Kidney epithelial cell (primary cell): ENCODE measurements at regions not wholly inside any gene's neighbourhood (a gene's known extent, or its start where the extent isn't known, plus 50 kb on each side); places are given as distances from the start of the nearest gene placed in this dataset.

ENCODE experiments used
- DNase-seq: peaks from one replicate; pipeline ENCODE4 v3.0.0-alpha.2; 2010; ENCODE audit warnings: low read depth
- H3K27me3 ChIP-seq: 2 replicates; pipeline ENCODE4 v1.6.0; 2011; ENCODE audit warnings: low read length; ENCODE audit not compliant: control insufficient read depth, insufficient read depth
- H3K36me3 ChIP-seq: 2 replicates; pipeline ENCODE4 v1.5.1; 2011; ENCODE audit warnings: low read length; ENCODE audit not compliant: control insufficient read depth, insufficient read depth
- H3K4me3 ChIP-seq: 2 replicates; pipeline ENCODE4 v1.5.1; 2011; ENCODE audit warnings: low read depth, mild to moderate bottlenecking, control low read depth, low read length
- TF ChIP-seq, protein P1 (sequence below): IDR thresholded peaks from 2 replicates; pipeline ENCODE4 v1.5.1; 2011; ENCODE audit warnings: mild to moderate bottlenecking, moderate library complexity, low read length, control low read depth, inconsistent platforms; ENCODE audit not compliant: insufficient read depth, poor library complexity, severe bottlenecking

DNA sequence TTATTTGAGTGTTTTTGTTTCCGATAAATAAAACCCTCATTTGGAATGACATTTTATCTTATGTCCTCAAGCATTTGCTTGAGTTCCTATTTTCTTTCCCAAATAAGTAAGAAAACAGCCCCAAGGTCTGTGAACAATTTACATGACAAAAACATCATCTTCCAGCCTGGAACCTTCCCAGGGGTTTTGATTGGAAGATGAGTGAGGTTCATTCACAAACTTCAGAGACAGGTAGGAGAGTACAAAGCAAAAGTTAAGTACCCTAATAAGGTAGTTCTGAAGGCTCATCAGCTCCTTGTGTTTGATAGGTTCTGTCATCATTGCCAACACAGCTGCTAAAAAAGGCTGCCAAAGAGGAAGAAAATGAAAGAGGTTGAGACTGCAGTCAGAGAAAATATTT lies 772.8 kb downstream of the CDH8 start:
- no peaks in the 10 kb centered on the region for H3K27me3 ChIP-seq
- no peak overlapping the region for H3K4me3 ChIP-seq
- no peaks in the 10 kb centered on the region for H3K36me3 ChIP-seq
- no peak for DNase-seq
- TF ChIP-seq, protein P1, sequence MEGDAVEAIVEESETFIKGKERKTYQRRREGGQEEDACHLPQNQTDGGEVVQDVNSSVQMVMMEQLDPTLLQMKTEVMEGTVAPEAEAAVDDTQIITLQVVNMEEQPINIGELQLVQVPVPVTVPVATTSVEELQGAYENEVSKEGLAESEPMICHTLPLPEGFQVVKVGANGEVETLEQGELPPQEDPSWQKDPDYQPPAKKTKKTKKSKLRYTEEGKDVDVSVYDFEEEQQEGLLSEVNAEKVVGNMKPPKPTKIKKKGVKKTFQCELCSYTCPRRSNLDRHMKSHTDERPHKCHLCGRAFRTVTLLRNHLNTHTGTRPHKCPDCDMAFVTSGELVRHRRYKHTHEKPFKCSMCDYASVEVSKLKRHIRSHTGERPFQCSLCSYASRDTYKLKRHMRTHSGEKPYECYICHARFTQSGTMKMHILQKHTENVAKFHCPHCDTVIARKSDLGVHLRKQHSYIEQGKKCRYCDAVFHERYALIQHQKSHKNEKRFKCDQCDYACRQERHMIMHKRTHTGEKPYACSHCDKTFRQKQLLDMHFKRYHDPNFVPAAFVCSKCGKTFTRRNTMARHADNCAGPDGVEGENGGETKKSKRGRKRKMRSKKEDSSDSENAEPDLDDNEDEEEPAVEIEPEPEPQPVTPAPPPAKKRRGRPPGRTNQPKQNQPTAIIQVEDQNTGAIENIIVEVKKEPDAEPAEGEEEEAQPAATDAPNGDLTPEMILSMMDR: no peak

DNA sequence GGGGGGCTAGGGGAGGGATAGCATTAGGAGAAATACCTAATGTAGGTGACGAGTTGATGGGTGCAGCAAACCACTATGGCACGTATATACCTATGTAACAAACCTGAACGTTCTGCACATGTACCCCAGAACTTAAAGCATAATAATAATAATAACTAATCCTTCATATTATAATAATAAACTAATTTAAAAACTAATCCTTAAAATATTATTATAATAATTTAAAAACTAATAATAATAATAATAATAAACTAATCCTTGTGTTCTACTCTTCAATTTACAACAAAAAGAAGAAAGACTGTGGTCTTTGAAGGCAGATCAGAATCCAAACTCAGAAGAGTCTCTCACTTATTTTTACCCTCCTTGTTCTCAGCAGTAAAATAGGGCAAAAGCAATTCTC lies 774.9 kb downstream of the CDH8 start:
- TF ChIP-seq, protein P1: no peak

DNA sequence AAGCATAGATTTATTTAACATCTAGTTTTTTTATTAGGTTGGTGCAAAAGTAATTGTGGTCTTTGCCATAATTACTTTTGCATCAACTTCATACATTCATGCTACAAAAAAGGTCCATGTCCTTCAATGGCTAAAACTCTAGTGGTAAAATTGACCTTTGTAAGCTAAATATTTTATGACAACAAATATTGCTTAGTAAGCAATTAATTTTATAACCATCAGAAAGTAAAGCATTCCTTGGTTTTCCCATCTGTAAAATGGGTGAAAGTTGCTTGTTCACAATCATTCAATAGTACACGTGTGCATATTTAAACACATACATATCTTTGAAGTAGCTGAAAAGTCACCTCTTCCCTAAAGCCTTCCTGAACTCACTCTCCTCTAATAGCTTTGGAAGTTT lies 789.6 kb downstream of the CDH8 start:
- DNase-seq: no peak

More for the DNA sequence above, 774.9 kb downstream of the CDH8 start:
- Histone ChIP-seq H3K27me3 (no peaks in the 10 kb centered on the region), H3K36me3 (no peaks in the 10 kb centered on the region), H3K4me3 (no peak overlapping the region)
- no peak for DNase-seq

DNA sequence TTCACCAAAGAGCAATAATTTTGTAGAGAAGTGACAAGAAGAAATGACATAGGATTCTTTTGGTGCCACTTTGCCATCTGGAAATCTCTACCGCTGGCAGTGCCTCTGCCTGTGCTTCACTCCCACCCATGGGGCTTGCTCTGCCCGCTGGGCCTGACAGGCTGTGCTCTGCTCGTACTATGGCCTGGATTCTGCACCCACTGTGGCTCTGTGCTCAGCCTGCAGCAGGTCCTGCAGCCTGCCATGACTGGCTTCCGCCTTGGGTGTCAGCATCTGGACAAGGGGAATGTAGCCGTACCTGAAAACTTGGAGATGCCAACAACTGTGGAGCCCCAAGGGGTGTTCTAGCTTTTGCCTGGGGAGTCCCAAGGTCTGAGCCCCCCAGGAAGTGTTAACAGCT lies 792.3 kb downstream of the CDH8 start:
- H3K27me3 ChIP-seq: no peaks in the 10 kb centered on the region
- TF ChIP-seq, protein P1: no peak
- no peak for DNase-seq
- no peak overlapping the region for H3K4me3 ChIP-seq
- H3K36me3 ChIP-seq: no peaks in the 10 kb centered on the region

More for the DNA sequence above, 789.6 kb downstream of the CDH8 start:
- no peaks in the 10 kb centered on the region for H3K27me3 ChIP-seq
- no peak overlapping the region for H3K4me3 ChIP-seq
- no peaks in the 10 kb centered on the region for H3K36me3 ChIP-seq
- TF ChIP-seq, protein P1: no peak

DNA sequence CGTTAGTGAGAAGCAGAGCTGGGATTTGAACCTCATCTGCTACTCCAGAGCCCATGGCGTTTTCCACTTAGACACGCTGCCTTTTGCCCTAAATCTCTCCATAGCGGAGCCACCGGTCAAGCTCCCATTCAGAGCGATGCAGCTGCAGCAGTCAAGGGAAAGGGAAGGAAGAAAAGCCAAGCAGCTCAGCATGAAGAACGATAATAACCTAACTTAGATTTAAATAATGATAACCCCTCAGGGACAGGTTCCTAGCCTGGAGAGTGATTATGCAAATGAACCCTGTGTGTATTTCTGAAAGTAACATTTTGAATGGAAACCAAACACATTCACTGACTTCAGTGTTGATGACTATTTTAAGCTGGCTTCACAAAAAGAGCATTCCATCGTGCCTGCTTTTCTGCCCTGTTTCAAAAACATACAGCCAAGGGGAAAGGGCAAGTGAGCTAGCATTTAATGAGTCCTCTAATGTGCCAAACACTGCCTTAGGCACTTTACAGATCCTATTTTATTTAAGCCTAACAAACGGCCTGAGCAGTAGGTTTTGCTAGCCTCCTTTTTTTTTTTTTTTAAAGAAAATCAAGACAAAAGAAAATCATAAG lies 798.3 kb downstream of the CDH8 start:
- H3K4me3 ChIP-seq: no peak overlapping the region
- TF ChIP-seq, protein P1: no peak
- no peaks in the 10 kb centered on the region for H3K36me3 ChIP-seq
- H3K27me3 ChIP-seq: no peaks in the 10 kb centered on the region
- no peak for DNase-seq

DNA sequence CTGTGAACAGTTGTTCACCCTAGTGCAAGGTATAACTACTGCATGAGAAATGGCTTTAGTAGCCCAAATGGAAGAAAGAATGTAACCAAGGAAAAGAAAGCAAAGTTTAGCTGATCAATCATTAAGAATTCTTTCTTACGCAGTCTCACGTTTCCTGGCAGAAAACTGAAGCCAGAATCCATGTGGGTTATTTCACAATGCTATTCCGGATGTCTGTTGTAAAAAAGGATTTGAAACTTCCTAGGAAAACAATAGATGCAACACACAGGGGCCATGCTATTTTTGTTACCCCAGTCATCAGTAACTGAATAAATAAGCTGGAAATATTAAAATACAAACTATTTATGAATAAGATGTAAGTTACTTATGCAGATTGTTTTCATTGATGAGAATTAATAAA lies 802.5 kb downstream of the CDH8 start:
- DNase-seq: no peak
- TF ChIP-seq, protein P1: no peak
- Histone ChIP-seq H3K27me3 (no peaks in the 10 kb centered on the region), H3K36me3 (no peaks in the 10 kb centered on the region), H3K4me3 (no peak overlapping the region)
